ENCODE measurements at regions not wholly inside any gene's neighbourhood (a gene's known extent, or its start where the extent isn't known, plus 50 kb on each side); places are given as distances from the start of the nearest gene placed in this dataset.

- Histone ChIP-seq H3K36me3 (ENCODE audit: control insufficient read depth, insufficient read depth, low read length) (no peaks in the 10 kb centered on the region), H3K27me3 (replicated peaks; ENCODE audit: control insufficient read depth, insufficient read depth, low read length, poor library complexity, severe bottlenecking) (no peaks in the 10 kb centered on the region), H3K4me1 (ENCODE audit: control insufficient read depth, insufficient read depth, low read length, poor library complexity, severe bottlenecking) (no peaks in the 10 kb centered on the region), H3K4me3 (ENCODE audit: insufficient read depth, low read depth, low read length, poor library complexity, severe bottlenecking) (no peak overlapping the region), H3K27ac (ENCODE audit: insufficient read depth, low read length, poor library complexity, severe bottlenecking) (no peak overlapping the region), H3K9me3 (ENCODE audit: control insufficient read depth, low read length) (no peaks in the 10 kb centered on the region)
- no peak for DNase-seq
Observed at GRCh38 chr2:143964891-143965290, 555.0 kb downstream of the ZEB2 start.

- DNase-seq: no peak
- H3K9me3 ChIP-seq (ENCODE audit: control insufficient read depth, low read length): no peaks in the 10 kb centered on the region
- no peaks in the 10 kb centered on the region for H3K27me3 ChIP-seq (replicated peaks; ENCODE audit: control insufficient read depth, insufficient read depth, low read length, poor library complexity, severe bottlenecking)
- no peaks in the 10 kb centered on the region for H3K36me3 ChIP-seq (ENCODE audit: control insufficient read depth, insufficient read depth, low read length)
- no peaks in the 10 kb centered on the region for H3K4me1 ChIP-seq (ENCODE audit: control insufficient read depth, insufficient read depth, low read length, poor library complexity, severe bottlenecking)
- H3K4me3 ChIP-seq (ENCODE audit: insufficient read depth, low read depth, low read length, poor library complexity, severe bottlenecking): no peak overlapping the region
- no peak overlapping the region for H3K27ac ChIP-seq (ENCODE audit: insufficient read depth, low read length, poor library complexity, severe bottlenecking)
Observed at GRCh38 chr2:143960177-143960576, 559.7 kb downstream of the ZEB2 start.

GRCh38 chr2:143957321-143957720 is 562.6 kb downstream of the ZEB2 start:
- no peaks in the 10 kb centered on the region for H3K27me3 ChIP-seq (replicated peaks; ENCODE audit: control insufficient read depth, insufficient read depth, low read length, poor library complexity, severe bottlenecking)
- no peak overlapping the region for H3K27ac ChIP-seq (ENCODE audit: insufficient read depth, low read length, poor library complexity, severe bottlenecking)
- no peaks in the 10 kb centered on the region for H3K4me1 ChIP-seq (ENCODE audit: control insufficient read depth, insufficient read depth, low read length, poor library complexity, severe bottlenecking)
- no peaks in the 10 kb centered on the region for H3K9me3 ChIP-seq (ENCODE audit: control insufficient read depth, low read length)
- no peak overlapping the region for H3K4me3 ChIP-seq (ENCODE audit: insufficient read depth, low read depth, low read length, poor library complexity, severe bottlenecking)
- no peaks in the 10 kb centered on the region for H3K36me3 ChIP-seq (ENCODE audit: control insufficient read depth, insufficient read depth, low read length)
- DNase-seq: no peak

- H3K4me3 ChIP-seq (ENCODE audit: insufficient read depth, low read depth, low read length, poor library complexity, severe bottlenecking): no peak overlapping the region
- no peak overlapping the region for H3K27ac ChIP-seq (ENCODE audit: insufficient read depth, low read length, poor library complexity, severe bottlenecking)
- no peaks in the 10 kb centered on the region for H3K4me1 ChIP-seq (ENCODE audit: control insufficient read depth, insufficient read depth, low read length, poor library complexity, severe bottlenecking)
- no peaks in the 10 kb centered on the region for H3K9me3 ChIP-seq (ENCODE audit: control insufficient read depth, low read length)
- no peak for DNase-seq
- H3K36me3 ChIP-seq (ENCODE audit: control insufficient read depth, insufficient read depth, low read length): no peaks in the 10 kb centered on the region
- H3K27me3 ChIP-seq (replicated peaks; ENCODE audit: control insufficient read depth, insufficient read depth, low read length, poor library complexity, severe bottlenecking): no peaks in the 10 kb centered on the region
Observed at GRCh38 chr2:143955401-143956065, 564.4 kb downstream of the ZEB2 start.

GRCh38 chr2:143954844-143955243 is 565.1 kb downstream of the ZEB2 start:
- no peak for DNase-seq

GRCh38 chr2:143954186-143954585 is 565.7 kb downstream of the ZEB2 start:
- no peaks in the 10 kb centered on the region for H3K9me3 ChIP-seq (ENCODE audit: control insufficient read depth, low read length)
- DNase-seq: no peak
- no peak overlapping the region for H3K27ac ChIP-seq (ENCODE audit: insufficient read depth, low read length, poor library complexity, severe bottlenecking)
- no peak overlapping the region for H3K4me3 ChIP-seq (ENCODE audit: insufficient read depth, low read depth, low read length, poor library complexity, severe bottlenecking)
- H3K27me3 ChIP-seq (replicated peaks; ENCODE audit: control insufficient read depth, insufficient read depth, low read length, poor library complexity, severe bottlenecking): no peaks in the 10 kb centered on the region
- no peaks in the 10 kb centered on the region for H3K4me1 ChIP-seq (ENCODE audit: control insufficient read depth, insufficient read depth, low read length, poor library complexity, severe bottlenecking)
- no peaks in the 10 kb centered on the region for H3K36me3 ChIP-seq (ENCODE audit: control insufficient read depth, insufficient read depth, low read length)

More at GRCh38 chr2:143954844-143955243, 565.1 kb downstream of the ZEB2 start:
- Histone ChIP-seq H3K9me3 (ENCODE audit: control insufficient read depth, low read length) (no peaks in the 10 kb centered on the region), H3K36me3 (ENCODE audit: control insufficient read depth, insufficient read depth, low read length) (no peaks in the 10 kb centered on the region), H3K27ac (ENCODE audit: insufficient read depth, low read length, poor library complexity, severe bottlenecking) (no peak overlapping the region), H3K4me3 (ENCODE audit: insufficient read depth, low read depth, low read length, poor library complexity, severe bottlenecking) (no peak overlapping the region), H3K27me3 (replicated peaks; ENCODE audit: control insufficient read depth, insufficient read depth, low read length, poor library complexity, severe bottlenecking) (no peaks in the 10 kb centered on the region), H3K4me1 (ENCODE audit: control insufficient read depth, insufficient read depth, low read length, poor library complexity, severe bottlenecking) (no peaks in the 10 kb centered on the region)

- no peak overlapping the region for H3K4me3 ChIP-seq (ENCODE audit: insufficient read depth, low read depth, low read length, poor library complexity, severe bottlenecking)
- H3K27ac ChIP-seq (ENCODE audit: insufficient read depth, low read length, poor library complexity, severe bottlenecking): no peak overlapping the region
- H3K27me3 ChIP-seq (replicated peaks; ENCODE audit: control insufficient read depth, insufficient read depth, low read length, poor library complexity, severe bottlenecking): no peaks in the 10 kb centered on the region
- no peaks in the 10 kb centered on the region for H3K36me3 ChIP-seq (ENCODE audit: control insufficient read depth, insufficient read depth, low read length)
- no peaks in the 10 kb centered on the region for H3K4me1 ChIP-seq (ENCODE audit: control insufficient read depth, insufficient read depth, low read length, poor library complexity, severe bottlenecking)
- no peak for DNase-seq
- H3K9me3 ChIP-seq (ENCODE audit: control insufficient read depth, low read length): no peaks in the 10 kb centered on the region
Observed at GRCh38 chr2:143953451-143954030, 566.4 kb downstream of the ZEB2 start.

GRCh38 chr2:143952536-143952935 is 567.4 kb downstream of the ZEB2 start:
- no peak for DNase-seq
- H3K36me3 ChIP-seq (ENCODE audit: control insufficient read depth, insufficient read depth, low read length): no peaks in the 10 kb centered on the region
- H3K9me3 ChIP-seq (ENCODE audit: control insufficient read depth, low read length): no peaks in the 10 kb centered on the region
- H3K4me1 ChIP-seq (ENCODE audit: control insufficient read depth, insufficient read depth, low read length, poor library complexity, severe bottlenecking): no peaks in the 10 kb centered on the region
- H3K27me3 ChIP-seq (replicated peaks; ENCODE audit: control insufficient read depth, insufficient read depth, low read length, poor library complexity, severe bottlenecking): no peaks in the 10 kb centered on the region
- H3K27ac ChIP-seq (ENCODE audit: insufficient read depth, low read length, poor library complexity, severe bottlenecking): no peak overlapping the region
- H3K4me3 ChIP-seq (ENCODE audit: insufficient read depth, low read depth, low read length, poor library complexity, severe bottlenecking): no peak overlapping the region

- no peak overlapping the region for H3K4me3 ChIP-seq (ENCODE audit: insufficient read depth, low read depth, low read length, poor library complexity, severe bottlenecking)
- no peak overlapping the region for H3K27ac ChIP-seq (ENCODE audit: insufficient read depth, low read length, poor library complexity, severe bottlenecking)
- H3K9me3 ChIP-seq (ENCODE audit: control insufficient read depth, low read length): no peaks in the 10 kb centered on the region
- H3K36me3 ChIP-seq (ENCODE audit: control insufficient read depth, insufficient read depth, low read length): no peaks in the 10 kb centered on the region
- H3K4me1 ChIP-seq (ENCODE audit: control insufficient read depth, insufficient read depth, low read length, poor library complexity, severe bottlenecking): no peaks in the 10 kb centered on the region
- H3K27me3 ChIP-seq (replicated peaks; ENCODE audit: control insufficient read depth, insufficient read depth, low read length, poor library complexity, severe bottlenecking): no peaks in the 10 kb centered on the region
- DNase-seq: no peak
Observed at GRCh38 chr2:143950704-143951103, 569.2 kb downstream of the ZEB2 start.

- DNase-seq: no peak
- no peaks in the 10 kb centered on the region for H3K36me3 ChIP-seq (ENCODE audit: control insufficient read depth, insufficient read depth, low read length)
- no peaks in the 10 kb centered on the region for H3K27me3 ChIP-seq (replicated peaks; ENCODE audit: control insufficient read depth, insufficient read depth, low read length, poor library complexity, severe bottlenecking)
- H3K27ac ChIP-seq (ENCODE audit: insufficient read depth, low read length, poor library complexity, severe bottlenecking): no peak overlapping the region
- H3K4me3 ChIP-seq (ENCODE audit: insufficient read depth, low read depth, low read length, poor library complexity, severe bottlenecking): no peak overlapping the region
- H3K9me3 ChIP-seq (ENCODE audit: control insufficient read depth, low read length): no peaks in the 10 kb centered on the region
- H3K4me1 ChIP-seq (ENCODE audit: control insufficient read depth, insufficient read depth, low read length, poor library complexity, severe bottlenecking): no peaks in the 10 kb centered on the region
Observed at GRCh38 chr2:143949121-143949848, 570.6 kb downstream of the ZEB2 start.
